Heart left ventricle (tissue), 13 donors: ENCODE measurements at regions not wholly inside any gene's neighbourhood (a gene's known extent, or its start where the extent isn't known, plus 50 kb on each side); places are given as distances from the start of the nearest gene placed in this dataset.

Experiments used
- POLR2A ChIP-seq, 2 donors: fragments of 450-650 bp; IDR thresholded peaks; one replicate each; pipeline ENCODE4 v1.6.1; 2017; ENCODE audit warnings: antibody characterized with exemption in 2 of 2, mild to moderate bottlenecking in 2 of 2, moderate library complexity in 2 of 2
- TF ChIP-seq, protein P1 (sequence below), 12 donors: fragments of 200-600 bp; sonication (generic) in 4 of 12; IDR thresholded peaks; one replicate each; pipeline versions ENCODE4 v1.5.0 to v1.8.0; 2018 to 2022; ENCODE audit warnings: antibody characterized with exemption in 12 of 12, mild to moderate bottlenecking in 5 of 12
- donor health status: ischemic (EF 13 %, LVEDD 7.1; RV severe dilation, severe dysfunction).
- donor health status: DM: no; HTN: yes; CAD: no.
- donor health status: DM: no; HTN: no; CAD: no.
- donor health status: ischemic (EF 25% LVEDD 6.9; RV normal size, moderate dysfunction).
- donor health status: ischemic (EF 25% LVEDD 5.7; RV mildly dilated, moderate dysfunction).
- donor health status: ischemic (EF 35%, LVEDD 5.7; RV mildly dilated, moderate dysfunction).
- donor health status: nonischemic (EF 11% LVEDD 7.7; RV severe dilation, severe dysfunction).
- donor health status: DM: yes; HTN: yes; CAD: no.
- donor health status: PGD.
- donor health status: ischemic (EF 29% LVEDD 5.4; RV normal size, mild dysfunction).
- donor health status: nonischemic (EF 23%, LVEDD 6.1; RV moderate dilation, normal function).

DNA sequence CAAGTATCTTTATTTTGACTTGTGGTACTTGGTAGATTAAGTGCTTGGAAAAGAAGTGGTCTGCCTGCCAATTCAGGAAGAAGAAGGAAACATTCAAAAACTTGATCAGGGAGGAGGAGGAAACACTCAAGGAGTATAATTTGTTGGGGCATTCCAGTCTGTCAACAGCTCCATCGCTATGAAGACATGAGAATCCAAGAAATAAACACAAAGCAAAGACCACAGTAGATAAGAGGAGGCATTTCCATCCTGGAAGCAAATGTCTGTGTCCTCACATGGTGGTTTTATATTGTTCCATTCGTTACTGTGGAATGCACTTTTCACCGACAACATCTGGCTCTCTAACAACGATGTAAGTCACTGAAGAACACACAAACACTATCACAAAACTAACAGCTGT is 176.1 kb upstream of the FRMD4B start:
- TF ChIP-seq, protein P1, sequence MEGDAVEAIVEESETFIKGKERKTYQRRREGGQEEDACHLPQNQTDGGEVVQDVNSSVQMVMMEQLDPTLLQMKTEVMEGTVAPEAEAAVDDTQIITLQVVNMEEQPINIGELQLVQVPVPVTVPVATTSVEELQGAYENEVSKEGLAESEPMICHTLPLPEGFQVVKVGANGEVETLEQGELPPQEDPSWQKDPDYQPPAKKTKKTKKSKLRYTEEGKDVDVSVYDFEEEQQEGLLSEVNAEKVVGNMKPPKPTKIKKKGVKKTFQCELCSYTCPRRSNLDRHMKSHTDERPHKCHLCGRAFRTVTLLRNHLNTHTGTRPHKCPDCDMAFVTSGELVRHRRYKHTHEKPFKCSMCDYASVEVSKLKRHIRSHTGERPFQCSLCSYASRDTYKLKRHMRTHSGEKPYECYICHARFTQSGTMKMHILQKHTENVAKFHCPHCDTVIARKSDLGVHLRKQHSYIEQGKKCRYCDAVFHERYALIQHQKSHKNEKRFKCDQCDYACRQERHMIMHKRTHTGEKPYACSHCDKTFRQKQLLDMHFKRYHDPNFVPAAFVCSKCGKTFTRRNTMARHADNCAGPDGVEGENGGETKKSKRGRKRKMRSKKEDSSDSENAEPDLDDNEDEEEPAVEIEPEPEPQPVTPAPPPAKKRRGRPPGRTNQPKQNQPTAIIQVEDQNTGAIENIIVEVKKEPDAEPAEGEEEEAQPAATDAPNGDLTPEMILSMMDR (IDR thresholded peaks at IDR 0.05) = no peak
- TF ChIP-seq POLR2A (IDR thresholded peaks at IDR 0.05) = no peak
